HUES48 (cell line): ENCODE measurements at regions not wholly inside any gene's neighbourhood (a gene's known extent, or its start where the extent isn't known, plus 50 kb on each side); places are given as distances from the start of the nearest gene placed in this dataset.
"Not testable (repeated sequence)": the region's sequence is repeated elsewhere in the genome, so short reads cannot be mapped to it uniquely, and the experiment has no call there.

ENCODE experiments used
- H3K27ac ChIP-seq: one replicate; pipeline ENCODE4 v1.7.0; 2013; ENCODE audit warnings: low read depth, low read length, inconsistent platforms
- H3K27me3 ChIP-seq: 2 replicates; pipeline ENCODE4 v1.6.1; 2013; ENCODE audit warnings: mild to moderate bottlenecking, low read length; ENCODE audit not compliant: control insufficient read depth, insufficient read depth
- H3K36me3 ChIP-seq: 2 replicates; pipeline ENCODE4 v1.6.1; 2013; ENCODE audit warnings: low read length; ENCODE audit not compliant: control insufficient read depth, insufficient read depth
- H3K4me1 ChIP-seq: 2 replicates; pipeline ENCODE4 v1.6.1; 2013; ENCODE audit warnings: mild to moderate bottlenecking, low read length; ENCODE audit not compliant: control insufficient read depth, insufficient read depth
- H3K4me3 ChIP-seq: 2 replicates; pipeline ENCODE4 v1.5.1; 2013; ENCODE audit warnings: mild to moderate bottlenecking, low read depth, low read length
- H3K9ac ChIP-seq: 2 replicates; pipeline ENCODE4 v1.6.1; 2013; ENCODE audit warnings: mild to moderate bottlenecking, low read depth, low read length, moderate library complexity
- H3K9me3 ChIP-seq: 2 replicates; pipeline ENCODE4 v1.6.1; 2013; ENCODE audit warnings: low read length; ENCODE audit not compliant: control insufficient read depth, insufficient read depth

DNA sequence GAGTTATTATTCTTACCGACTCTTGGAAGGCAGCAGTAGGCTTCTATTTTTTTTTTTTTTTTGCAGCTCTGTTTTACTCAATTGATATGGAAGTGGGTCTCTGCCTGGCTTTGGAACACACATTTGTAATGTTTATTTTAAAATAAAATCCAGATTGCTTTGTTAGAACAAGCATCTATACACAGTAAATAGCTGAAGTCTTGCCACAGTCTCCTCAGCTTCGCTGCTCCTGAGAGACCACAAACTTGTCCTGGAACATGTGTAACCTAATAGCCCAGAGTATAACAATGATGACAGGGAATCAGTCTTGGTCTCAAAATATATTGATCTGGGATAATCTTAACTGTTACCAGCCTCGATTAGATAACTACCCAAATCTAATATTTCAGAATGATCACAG lies 299.8 kb upstream of the NOX3 start:
- Histone ChIP-seq H3K27ac (no peak overlapping the region), H3K4me1 (peaks cover 26% of the 10 kb centered on the region), H3K9ac (no peak overlapping the region), H3K4me3 (no peak overlapping the region), H3K9me3 (peaks cover 8% of the 10 kb centered on the region; the same call in 1 of the 2 replicates), H3K27me3 (no peaks in the 10 kb centered on the region), H3K36me3 (no peaks in the 10 kb centered on the region)

DNA sequence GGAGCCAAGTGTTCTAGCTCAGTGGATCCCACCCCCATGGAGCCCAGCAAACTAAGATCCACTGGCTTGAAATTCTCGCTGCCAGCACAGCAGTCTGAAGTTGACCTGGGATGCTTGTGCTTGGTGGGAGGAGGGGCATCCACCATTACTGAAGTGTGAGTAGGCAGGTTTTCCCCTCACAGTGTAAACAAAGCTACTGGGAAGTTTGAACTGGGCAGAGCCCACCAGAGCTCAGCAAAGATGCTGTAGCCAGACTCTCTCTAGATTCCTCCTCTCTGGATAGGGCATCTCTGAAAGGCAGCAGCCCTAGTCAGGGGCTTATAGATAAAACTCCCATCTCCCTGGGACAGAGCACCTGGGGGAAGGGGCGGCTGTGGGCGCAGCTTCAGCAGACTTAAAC lies 293.1 kb upstream of the NOX3 start:
- H3K27ac ChIP-seq, H3K4me1 ChIP-seq, H3K9me3 ChIP-seq, H3K36me3 ChIP-seq, H3K9ac ChIP-seq, H3K27me3 ChIP-seq, H3K4me3 ChIP-seq: not testable (repeated sequence)

DNA sequence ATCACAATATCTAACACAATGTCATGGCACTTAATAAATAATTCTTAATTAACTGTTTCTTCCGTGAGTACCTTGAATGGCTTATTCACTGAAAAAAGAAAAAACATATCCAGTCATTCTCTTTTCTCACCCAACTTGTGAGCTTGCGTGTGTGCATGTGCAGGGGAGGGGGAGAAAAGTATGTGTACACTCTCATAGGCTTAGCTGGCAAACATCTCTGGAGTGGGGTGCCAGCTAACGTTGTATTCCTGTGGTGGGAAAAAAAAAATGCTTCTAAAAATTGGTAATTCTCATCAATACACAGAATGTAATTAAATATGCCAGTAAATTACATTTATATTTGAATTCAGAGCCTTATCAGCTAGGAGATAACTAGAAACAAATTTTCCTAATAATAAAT lies 291.9 kb upstream of the NOX3 start:
- no peak overlapping the region for H3K4me3 ChIP-seq
- no peak overlapping the region for H3K9ac ChIP-seq
- H3K9me3 ChIP-seq, result no peaks in the 10 kb centered on the region
- no peaks in the 10 kb centered on the region for H3K36me3 ChIP-seq
- 0 out of 2 replicates have a peak, but pooled peaks cover 4% of the 10 kb centered on the region for H3K4me1 ChIP-seq
- no peaks in the 10 kb centered on the region for H3K27me3 ChIP-seq
- no peak overlapping the region for H3K27ac ChIP-seq

DNA sequence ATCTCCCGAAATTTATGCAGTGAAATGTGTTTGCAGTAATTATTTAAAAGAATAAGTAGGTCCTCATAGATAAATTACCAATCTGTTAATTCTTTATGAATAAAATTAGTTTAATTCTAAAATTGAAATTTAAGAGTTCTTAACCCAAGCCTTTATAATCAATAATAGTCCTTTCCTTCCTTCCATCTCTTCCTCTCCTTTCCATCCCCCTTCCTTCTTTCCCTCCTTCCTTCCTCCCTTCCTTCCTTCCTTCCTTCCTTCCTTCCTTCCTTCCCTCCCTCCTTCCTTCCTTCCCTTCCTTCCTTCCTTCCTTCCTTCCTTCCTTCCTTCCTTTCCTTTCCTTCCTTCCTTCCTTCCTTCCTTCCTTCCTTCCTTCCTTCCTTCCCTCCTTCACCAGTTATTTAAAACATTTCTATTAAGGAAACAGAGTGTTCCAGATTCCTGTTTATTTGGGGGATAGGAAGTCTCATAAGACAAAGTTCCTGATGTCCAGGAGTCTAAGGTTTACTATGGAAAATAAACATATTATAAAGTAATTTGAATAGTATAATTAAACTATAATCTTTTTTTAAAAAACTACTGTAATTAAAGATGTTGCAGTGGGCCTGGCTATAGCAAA lies 285.3 kb upstream of the NOX3 start:
- Histone ChIP-seq H3K9me3 (no peaks in the 10 kb centered on the region), H3K36me3 (no peaks in the 10 kb centered on the region), H3K4me3 (no peak overlapping the region), H3K4me1 (peaks cover 4% of the 10 kb centered on the region; the same call in 1 of the 2 replicates), H3K27ac (no peak overlapping the region), H3K9ac (no peak overlapping the region), H3K27me3 (no peaks in the 10 kb centered on the region)

DNA sequence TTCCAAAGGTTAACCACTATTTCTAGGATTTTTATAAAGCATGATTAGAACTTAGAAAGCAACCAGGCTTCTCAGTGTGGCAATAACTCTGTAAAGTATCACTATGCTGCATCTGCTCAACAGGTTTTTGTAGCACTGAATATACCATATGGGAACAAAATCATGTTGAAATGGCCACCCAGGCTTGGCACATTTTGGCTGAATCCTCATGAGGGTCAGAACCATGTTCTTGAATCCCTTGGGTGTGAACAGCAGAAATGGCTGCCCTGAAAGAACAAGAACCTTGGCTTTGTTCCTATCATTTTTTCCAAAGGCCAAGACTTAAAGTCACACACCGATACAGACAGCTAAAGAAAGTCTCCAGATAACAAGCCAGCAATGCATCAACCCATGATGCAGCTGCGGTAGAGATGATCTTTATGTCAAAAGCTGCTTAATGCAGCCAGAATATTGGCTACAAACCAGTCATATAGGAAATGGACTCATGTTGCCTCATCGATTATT lies 283.0 kb upstream of the NOX3 start:
- Histone ChIP-seq H3K4me1 (peaks cover 4% of the 10 kb centered on the region; the same call in 1 of the 2 replicates), H3K9ac (no peak overlapping the region), H3K27me3 (no peaks in the 10 kb centered on the region), H3K4me3 (no peak overlapping the region), H3K36me3 (no peaks in the 10 kb centered on the region), H3K27ac (no peak overlapping the region), H3K9me3 (no peaks in the 10 kb centered on the region)

DNA sequence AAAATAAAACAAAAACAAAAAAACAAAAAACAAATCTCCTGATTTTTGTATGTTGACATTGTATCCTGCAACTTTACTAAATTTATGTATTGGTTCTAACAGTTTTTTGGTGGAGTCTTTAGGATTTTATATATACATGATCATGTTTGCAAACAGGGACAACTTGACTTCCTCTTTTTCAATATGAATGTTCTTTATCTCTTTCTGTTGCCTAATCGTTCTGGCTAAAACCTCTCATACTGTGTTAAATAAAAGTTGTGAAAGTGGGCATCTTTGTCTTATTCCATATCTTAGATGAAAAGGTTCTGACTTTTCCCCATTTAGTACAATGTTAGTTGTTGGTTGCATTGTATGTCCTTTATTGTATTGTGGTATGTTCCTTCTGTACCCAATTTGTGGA lies 261.7 kb upstream of the NOX3 start:
- H3K27ac ChIP-seq, result no peak overlapping the region
- H3K27me3 ChIP-seq, result no peaks in the 10 kb centered on the region
- H3K4me1 ChIP-seq, result no peaks in the 10 kb centered on the region
- H3K9me3 ChIP-seq, result no peaks in the 10 kb centered on the region
- H3K36me3 ChIP-seq, result no peaks in the 10 kb centered on the region
- no peak overlapping the region for H3K4me3 ChIP-seq
- H3K9ac ChIP-seq, result no peak overlapping the region

DNA sequence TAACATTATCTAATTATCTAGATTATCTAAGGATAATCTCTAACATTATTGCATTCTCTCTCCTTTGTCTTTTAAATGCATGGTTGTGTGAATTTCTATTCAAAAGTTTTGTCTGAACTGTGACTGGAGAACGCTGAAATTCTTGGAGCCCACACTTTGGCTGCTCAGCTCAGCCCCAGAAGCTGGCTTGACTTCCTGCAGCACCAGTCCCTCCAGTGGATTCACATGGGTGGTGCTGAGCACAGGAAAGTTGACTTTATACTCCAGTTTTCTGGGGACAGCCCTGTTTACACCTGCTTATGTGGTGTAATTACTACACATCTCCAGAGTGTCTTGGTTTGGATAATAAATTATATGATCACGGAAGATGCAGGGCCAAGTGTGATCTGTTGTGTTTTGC lies 255.1 kb upstream of the NOX3 start:
- H3K9me3 ChIP-seq, result no peaks in the 10 kb centered on the region
- no peak overlapping the region for H3K9ac ChIP-seq
- H3K27ac ChIP-seq, result no peak overlapping the region
- H3K4me1 ChIP-seq, result no peaks in the 10 kb centered on the region
- H3K27me3 ChIP-seq, result no peaks in the 10 kb centered on the region
- no peaks in the 10 kb centered on the region for H3K36me3 ChIP-seq
- H3K4me3 ChIP-seq, result no peak overlapping the region

DNA sequence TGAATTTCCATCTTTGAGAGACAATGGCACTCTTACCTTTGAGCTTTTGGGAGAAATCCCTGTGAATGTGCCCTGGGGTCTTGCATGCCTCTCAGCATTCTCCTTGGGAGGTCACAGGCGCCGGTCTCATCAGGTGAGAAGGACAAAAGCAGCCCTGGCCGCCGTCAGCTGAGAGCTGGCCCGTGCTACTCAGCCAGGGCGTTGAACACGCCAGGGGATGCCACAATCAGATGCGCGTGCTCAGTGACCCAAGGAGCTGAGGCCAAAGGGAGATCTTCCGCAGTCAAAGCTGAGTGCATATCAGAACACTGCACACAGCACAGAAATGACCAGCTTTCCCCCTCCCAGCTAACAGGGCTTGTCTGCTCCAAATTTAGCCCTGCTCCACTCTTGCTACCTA lies 253.6 kb upstream of the NOX3 start:
- H3K27me3 ChIP-seq, result no peaks in the 10 kb centered on the region
- no peaks in the 10 kb centered on the region for H3K36me3 ChIP-seq
- H3K27ac ChIP-seq, result no peak overlapping the region
- no peak overlapping the region for H3K9ac ChIP-seq
- H3K9me3 ChIP-seq, result no peaks in the 10 kb centered on the region
- H3K4me1 ChIP-seq, result no peaks in the 10 kb centered on the region
- no peak overlapping the region for H3K4me3 ChIP-seq

DNA sequence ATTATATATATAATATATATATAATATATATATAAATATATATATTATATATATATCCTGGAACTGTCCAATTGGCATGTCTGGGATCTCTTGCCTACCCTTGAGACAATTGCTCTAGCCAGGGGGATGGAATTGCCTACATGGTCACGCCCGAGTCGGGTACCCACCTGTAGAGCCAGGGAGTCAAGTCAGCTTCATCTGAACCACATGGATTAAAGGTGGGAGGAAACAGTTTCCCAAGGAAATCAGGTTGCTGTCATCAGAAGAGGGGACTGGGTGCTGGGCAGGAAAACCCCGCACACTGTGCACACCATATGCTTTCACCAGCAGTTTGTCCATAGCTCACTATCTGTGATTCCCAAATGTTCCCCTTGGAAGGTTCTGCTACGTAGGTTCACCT lies 252.5 kb upstream of the NOX3 start:
- no peaks in the 10 kb centered on the region for H3K9me3 ChIP-seq
- no peaks in the 10 kb centered on the region for H3K36me3 ChIP-seq
- H3K27me3 ChIP-seq, result no peaks in the 10 kb centered on the region
- no peak overlapping the region for H3K27ac ChIP-seq
- H3K9ac ChIP-seq, result no peak overlapping the region
- H3K4me3 ChIP-seq, result no peak overlapping the region
- no peaks in the 10 kb centered on the region for H3K4me1 ChIP-seq

DNA sequence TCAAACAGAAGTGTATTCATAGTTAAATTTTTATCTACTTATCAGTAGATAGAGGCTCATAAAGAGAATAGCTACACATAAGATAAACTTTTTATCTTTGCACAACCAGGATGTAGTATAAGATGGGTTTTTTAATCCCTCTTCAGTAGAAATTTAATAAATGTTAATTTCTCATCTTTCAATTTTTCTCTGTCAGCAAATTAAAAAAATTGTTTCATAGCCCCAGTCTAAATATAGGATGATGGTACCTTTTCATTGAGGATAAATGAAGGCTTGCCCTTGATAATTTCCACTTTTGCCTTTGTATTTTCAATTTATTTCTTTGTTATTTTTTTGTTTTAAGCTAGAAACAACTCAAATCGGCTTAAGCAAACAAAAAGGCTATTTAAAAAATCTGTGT lies 251.2 kb upstream of the NOX3 start:
- Histone ChIP-seq H3K9ac (no peak overlapping the region), H3K4me3 (no peak overlapping the region), H3K27me3 (no peaks in the 10 kb centered on the region), H3K36me3 (no peaks in the 10 kb centered on the region), H3K27ac (no peak overlapping the region), H3K4me1 (no peaks in the 10 kb centered on the region), H3K9me3 (no peaks in the 10 kb centered on the region)

DNA sequence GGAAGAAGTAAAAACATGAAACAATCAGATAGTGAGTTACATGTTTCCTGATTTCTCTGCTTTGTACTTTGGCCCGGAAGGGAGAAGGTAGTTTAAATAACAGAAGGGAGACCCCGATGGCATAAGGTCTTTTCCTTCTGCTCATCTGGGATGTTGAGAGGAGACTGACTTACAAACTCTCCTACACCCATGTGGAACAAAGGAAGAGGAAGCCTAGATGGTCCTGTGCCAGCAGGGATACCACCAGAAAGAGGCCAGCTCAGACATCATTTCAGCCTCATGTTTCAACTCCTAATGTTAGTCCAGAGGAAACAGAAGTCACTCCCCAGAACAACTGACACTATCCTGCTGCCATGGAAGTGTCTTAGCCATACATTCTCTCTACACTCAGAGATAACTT lies 250.7 kb upstream of the NOX3 start:
- Histone ChIP-seq H3K4me3 (no peak overlapping the region), H3K27me3 (no peaks in the 10 kb centered on the region), H3K9ac (no peak overlapping the region), H3K36me3 (no peaks in the 10 kb centered on the region), H3K9me3 (no peaks in the 10 kb centered on the region), H3K4me1 (no peaks in the 10 kb centered on the region), H3K27ac (no peak overlapping the region)
